ENCODE measurements at regions not wholly inside any gene's neighbourhood (a gene's known extent, or its start where the extent isn't known, plus 50 kb on each side); places are given as distances from the start of the nearest gene placed in this dataset.

- DNase-seq (ENCODE audit: low spot score), result no peak
Measured at GRCh38 chr2:5491523-5491922, 200.7 kb upstream of the SOX11 start.

GRCh38 chr2:5493256-5493655 is 198.9 kb upstream of the SOX11 start:
- no peak for DNase-seq (ENCODE audit: low spot score)

- no peak for DNase-seq (ENCODE audit: low spot score)
Measured at GRCh38 chr2:5494212-5494611, 198.0 kb upstream of the SOX11 start.

- no peak for DNase-seq (ENCODE audit: low spot score)
Measured at GRCh38 chr2:5495586-5495985, 196.6 kb upstream of the SOX11 start.

GRCh38 chr2:5497874-5498273 is 194.3 kb upstream of the SOX11 start:
- no peak for DNase-seq (ENCODE audit: low spot score)

GRCh38 chr2:5501807-5502206 is 190.4 kb upstream of the SOX11 start:
- no peak for DNase-seq (ENCODE audit: low spot score)

- no peak for DNase-seq (ENCODE audit: low spot score)
Measured at GRCh38 chr2:5502385-5502784, 189.8 kb upstream of the SOX11 start.

GRCh38 chr2:5504756-5505155 is 187.4 kb upstream of the SOX11 start:
- DNase-seq (ENCODE audit: low spot score), result no peak

GRCh38 chr2:5507367-5507766 is 184.8 kb upstream of the SOX11 start:
- DNase-seq (ENCODE audit: low spot score), result no peak

GRCh38 chr2:5509362-5509761 is 182.8 kb upstream of the SOX11 start:
- DNase-seq (ENCODE audit: low spot score), result no peak

- DNase-seq (ENCODE audit: low spot score), result no peak
Measured at GRCh38 chr2:5510082-5510481, 182.1 kb upstream of the SOX11 start.

GRCh38 chr2:5515693-5516092 is 176.5 kb upstream of the SOX11 start:
- no peak for DNase-seq (ENCODE audit: low spot score)

GRCh38 chr2:5519286-5519685 is 172.9 kb upstream of the SOX11 start:
- DNase-seq (ENCODE audit: low spot score), result no peak

GRCh38 chr2:5520463-5520972 is 171.7 kb upstream of the SOX11 start:
- no peak for DNase-seq (ENCODE audit: low spot score)

GRCh38 chr2:5521461-5521860 is 170.7 kb upstream of the SOX11 start:
- no peak for DNase-seq (ENCODE audit: low spot score)

GRCh38 chr2:5524551-5524950 is 167.6 kb upstream of the SOX11 start:
- DNase-seq (ENCODE audit: low spot score), result no peak

GRCh38 chr2:5528706-5529105 is 163.5 kb upstream of the SOX11 start:
- no peak for DNase-seq (ENCODE audit: low spot score)

- no peak for DNase-seq (ENCODE audit: low spot score)
Measured at GRCh38 chr2:5530011-5530696, 162.0 kb upstream of the SOX11 start.

GRCh38 chr2:5535301-5535700 is 156.9 kb upstream of the SOX11 start:
- DNase-seq (ENCODE audit: low spot score), result no peak

- no peak for DNase-seq (ENCODE audit: low spot score)
Measured at GRCh38 chr2:5537180-5537688, 154.9 kb upstream of the SOX11 start.

GRCh38 chr2:5538313-5538712 is 153.9 kb upstream of the SOX11 start:
- no peak for DNase-seq (ENCODE audit: low spot score)

GRCh38 chr2:5538772-5539171 is 153.4 kb upstream of the SOX11 start:
- DNase-seq (ENCODE audit: low spot score), result no peak

- no peak for DNase-seq (ENCODE audit: low spot score)
Measured at GRCh38 chr2:5539282-5540165, 152.7 kb upstream of the SOX11 start.
